Left hindlimb (tissue), 1 donor: ENCODE measurements at regions not wholly inside any gene's neighbourhood (a gene's known extent, or its start where the extent isn't known, plus 50 kb on each side); places are given as distances from the start of the nearest gene placed in this dataset.

Experiments
- DNase-seq: peaks from one replicate; pipeline ENCODE4 v3.0.0-alpha.2; 2018

- DNase-seq = peak; percentile 80
Measured at GRCh38 chr12:30874455-30875321, 51.9 kb upstream of the TSPAN11 start.

DNA sequence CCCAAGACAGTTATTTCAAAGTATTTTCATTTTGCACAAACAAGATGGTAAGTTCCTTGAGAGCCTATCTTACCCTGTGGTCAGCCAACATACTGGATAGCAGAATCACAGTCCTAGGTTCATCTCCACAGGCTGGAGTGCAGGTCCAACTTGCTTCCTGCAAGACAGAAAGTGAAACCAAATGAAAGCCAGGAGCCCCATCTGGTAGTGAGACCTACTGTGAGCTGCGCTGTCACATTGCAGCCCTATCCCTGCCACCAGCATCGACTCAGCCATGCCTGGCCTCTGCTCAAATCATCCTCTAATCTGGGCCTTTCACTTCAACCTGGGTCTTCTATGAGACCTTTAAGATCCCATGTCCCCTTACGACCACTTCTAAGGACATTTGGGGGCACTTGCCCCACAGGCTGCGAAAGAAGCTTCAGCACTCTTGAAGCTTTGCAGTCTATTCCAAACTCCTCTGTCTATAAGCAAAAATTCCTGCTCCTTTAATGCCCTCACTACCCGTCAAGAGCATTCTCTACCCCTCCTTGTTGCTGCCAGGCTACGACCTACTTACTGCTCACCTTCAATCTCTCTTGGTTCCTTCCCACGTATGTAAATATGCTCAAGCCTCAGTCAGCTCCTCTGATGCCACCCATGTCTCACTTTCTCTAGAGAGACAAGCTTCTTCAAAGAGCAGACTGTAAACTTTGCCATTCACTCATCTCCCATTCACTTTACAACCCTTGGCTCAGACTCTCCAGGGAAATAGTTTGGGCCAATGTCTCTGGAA, 55.9 kb upstream of the TSPAN11 start:
- DNase-seq = no peak

DNA sequence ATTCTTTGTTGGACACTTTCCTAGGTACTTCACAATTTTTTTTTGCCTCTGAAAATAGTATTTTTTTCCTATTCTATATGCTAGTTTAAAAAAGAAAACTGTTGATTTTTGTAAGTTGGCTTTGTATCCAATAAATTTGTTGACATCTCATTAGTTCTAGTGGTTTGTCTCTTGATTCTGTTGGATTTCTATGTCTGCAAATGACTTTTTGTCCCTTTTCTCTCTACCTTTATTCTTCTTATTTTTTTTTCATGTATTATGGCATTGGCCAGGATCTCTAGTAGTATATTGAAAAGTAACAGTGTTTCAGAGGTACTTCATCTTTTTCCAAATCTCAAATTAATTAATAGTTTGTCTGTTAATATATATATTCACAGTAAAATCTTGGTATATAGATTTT, 59.1 kb upstream of the TSPAN11 start:
- DNase-seq = no peak

- DNase-seq = no peak
Measured at GRCh38 chr12:30866256-30866655, 60.3 kb upstream of the TSPAN11 start.

- DNase-seq = no peak
Measured at GRCh38 chr12:30863839-30864238, 62.7 kb upstream of the TSPAN11 start.

GRCh38 chr12:30862486-30862885, 64.1 kb upstream of the TSPAN11 start:
- no peak for DNase-seq

DNA sequence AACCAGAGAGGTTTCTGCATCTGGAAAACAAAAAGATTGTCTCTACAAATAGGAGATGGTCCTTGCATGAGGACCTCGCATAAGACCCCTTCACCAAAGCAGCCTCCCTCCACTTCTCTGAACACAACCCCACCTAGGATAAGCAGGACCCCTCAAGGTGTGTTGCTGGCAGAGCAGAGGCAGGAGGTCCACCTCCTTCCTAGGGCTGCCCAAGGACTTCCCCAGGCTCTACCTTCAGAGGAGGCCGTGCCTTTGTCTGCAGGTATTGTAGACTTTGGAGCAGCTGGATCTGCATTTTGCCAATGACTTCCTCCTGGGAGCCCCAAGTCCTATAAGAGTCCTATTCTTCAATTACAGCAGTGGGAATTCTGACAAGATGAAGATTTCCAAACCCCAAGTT, 67.3 kb upstream of the TSPAN11 start:
- DNase-seq = no peak

GRCh38 chr12:30858471-30858870, 68.1 kb upstream of the TSPAN11 start:
- DNase-seq = no peak

DNA sequence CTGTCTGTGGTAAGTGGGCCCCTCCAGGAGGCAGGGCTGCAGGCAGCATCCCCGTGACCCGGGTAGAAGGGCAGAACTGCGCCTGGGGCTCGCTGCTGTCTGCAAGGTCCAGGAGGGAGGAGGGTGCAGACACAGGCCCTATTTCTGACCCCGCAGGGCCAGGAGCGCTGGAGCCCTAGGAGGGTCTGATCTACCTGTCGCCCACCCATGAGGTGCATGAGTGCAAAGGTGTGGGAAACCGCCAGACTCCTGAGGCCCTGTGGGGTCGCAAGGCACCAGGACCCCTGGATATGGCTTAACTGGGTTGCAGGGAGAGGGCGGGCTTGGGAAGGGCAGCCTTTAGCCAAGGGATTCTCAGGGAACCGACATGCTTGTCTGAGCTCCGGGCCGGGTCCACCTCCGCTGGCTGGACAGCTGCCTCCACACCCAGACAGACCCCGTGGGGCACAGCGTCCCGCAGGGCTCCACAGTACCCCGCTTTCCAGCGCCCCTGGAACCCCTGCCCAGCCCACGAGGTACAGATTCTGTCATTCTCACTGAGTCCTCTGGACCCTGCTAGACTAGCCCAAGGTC, 72.9 kb upstream of the TSPAN11 start:
- DNase-seq = no peak

DNA sequence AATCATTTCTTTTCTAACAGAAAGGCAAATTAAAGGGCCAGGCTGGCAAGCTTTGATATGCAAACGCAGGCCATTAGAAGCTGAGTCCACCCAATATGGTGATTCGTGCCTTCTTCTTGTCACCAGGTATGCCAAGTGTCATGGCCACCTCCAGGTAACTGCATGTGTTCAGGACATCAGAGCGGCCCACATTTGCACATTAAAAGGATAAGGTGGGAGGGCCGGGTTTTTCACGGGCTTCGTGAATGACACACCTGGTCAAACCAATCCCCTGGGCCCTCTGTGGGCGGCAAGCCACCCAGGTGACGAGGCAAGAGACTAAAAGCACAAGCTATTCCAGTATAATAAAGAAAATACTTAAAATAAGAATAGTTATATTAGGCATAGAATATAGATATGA, 75.9 kb upstream of the TSPAN11 start:
- no peak for DNase-seq

GRCh38 chr12:30847259-30847658, 79.3 kb upstream of the TSPAN11 start:
- no peak for DNase-seq

DNA sequence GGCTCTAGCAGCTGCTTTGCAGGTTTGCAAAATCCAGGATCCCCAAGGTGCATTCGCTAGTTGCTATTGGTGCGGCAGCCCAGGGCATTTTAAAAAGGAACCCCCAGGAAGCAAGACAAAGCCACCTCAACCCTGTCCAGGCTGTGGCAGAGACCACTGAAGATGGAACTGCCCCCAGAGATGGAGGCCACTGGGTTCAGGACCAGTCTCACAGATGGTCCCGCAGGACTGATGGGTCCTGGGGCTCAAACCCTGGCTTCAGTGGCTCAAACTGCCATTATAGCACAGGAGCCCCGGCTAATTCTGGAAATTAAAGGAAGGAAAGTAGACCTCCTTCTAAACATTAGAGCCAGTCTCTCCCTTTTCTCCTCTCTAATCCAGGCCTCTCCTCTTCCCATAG, 79.8 kb upstream of the TSPAN11 start:
- no peak for DNase-seq

DNA sequence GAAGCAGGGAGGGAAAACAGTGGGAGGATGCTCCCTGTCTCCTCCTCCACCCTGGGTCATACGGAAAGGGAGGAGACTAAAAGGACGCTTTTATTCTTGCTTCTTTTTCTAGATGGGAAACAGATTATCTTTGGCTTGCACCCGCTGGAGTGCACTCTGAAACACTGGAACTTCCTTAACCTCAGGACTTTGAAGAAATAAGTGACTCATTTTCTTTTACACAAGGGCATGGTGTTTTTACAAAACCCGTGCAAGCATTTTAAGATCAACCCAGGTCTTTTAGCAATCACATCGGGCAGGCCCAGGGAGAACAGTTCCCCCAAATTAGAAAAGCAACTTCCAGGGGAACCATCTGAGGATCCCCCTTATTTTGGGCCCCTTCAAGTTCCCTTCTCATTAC, 80.9 kb upstream of the TSPAN11 start:
- DNase-seq = no peak

GRCh38 chr12:30843211-30843610, 83.3 kb upstream of the TSPAN11 start:
- DNase-seq = no peak

- no peak for DNase-seq
Measured at GRCh38 chr12:30840715-30841114, 85.8 kb upstream of the TSPAN11 start.

GRCh38 chr12:30839643-30840220, 85.0 kb upstream of the CAPRIN2 start:
- no peak for DNase-seq

DNA sequence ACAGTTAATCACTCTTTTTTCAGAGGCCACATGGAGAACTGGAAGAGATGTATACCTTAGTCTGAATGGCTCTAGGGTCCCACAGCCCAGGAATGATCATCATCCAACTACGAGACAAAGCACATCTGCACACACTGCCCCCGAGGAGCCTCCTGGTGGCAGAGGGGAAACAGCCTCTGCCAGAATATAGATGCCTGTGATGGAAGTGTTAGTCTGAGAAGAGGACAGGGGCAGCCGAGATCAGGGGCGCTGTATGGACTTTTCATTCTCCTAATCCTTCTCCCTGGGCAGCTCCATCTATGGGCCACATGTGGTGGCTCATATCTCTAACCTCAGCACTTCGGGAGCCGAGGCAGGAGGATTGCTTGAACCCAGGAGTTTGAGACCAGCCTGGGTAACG, 82.8 kb upstream of the CAPRIN2 start:
- no peak for DNase-seq

GRCh38 chr12:30836656-30837445, 82.1 kb upstream of the CAPRIN2 start:
- no peak for DNase-seq

GRCh38 chr12:30835216-30835615, 80.5 kb upstream of the CAPRIN2 start:
- no peak for DNase-seq

- no peak for DNase-seq
Measured at GRCh38 chr12:30830751-30831150, 76.0 kb upstream of the CAPRIN2 start.

GRCh38 chr12:30829876-30830275, 75.1 kb upstream of the CAPRIN2 start:
- DNase-seq = no peak

DNA sequence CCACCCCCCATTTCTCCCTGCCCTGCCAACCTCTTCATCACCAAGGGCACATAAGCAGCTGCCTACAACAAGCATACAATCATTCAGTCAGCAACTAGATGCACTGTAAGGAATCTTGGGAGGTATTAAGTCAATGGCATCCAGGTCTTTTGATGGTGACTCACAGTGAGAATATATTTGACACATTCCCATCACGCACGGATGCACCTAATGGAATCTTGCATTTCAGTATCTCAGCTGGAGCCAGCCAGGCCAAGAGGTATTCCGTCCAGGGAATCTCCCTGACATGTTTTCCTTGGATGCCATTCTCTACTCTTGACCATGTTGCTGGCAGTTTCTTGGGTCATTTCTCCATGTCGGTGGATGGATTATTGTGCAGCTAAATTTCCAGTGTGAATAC, 73.9 kb upstream of the CAPRIN2 start:
- no peak for DNase-seq
